Hepatocyte (in vitro differentiated cells): ENCODE measurements at regions not wholly inside any gene's neighbourhood (a gene's known extent, or its start where the extent isn't known, plus 50 kb on each side); places are given as distances from the start of the nearest gene placed in this dataset.
A peak's percentile ranks its signal among the peaks of the same experiment; 100 is the strongest.

ENCODE experiments used
- DNase-seq: peaks from one replicate; pipeline ENCODE4 v3.0.0-alpha.2; 2016; ENCODE audit warnings: low spot score
- H2AFZ ChIP-seq: fragments of 200-600 bp; sonication (generic); 2 replicates; pipeline ENCODE4 v1.6.0; 2016; ENCODE audit warnings: antibody characterized with exemption, mild to moderate bottlenecking
- H3K27ac ChIP-seq: fragments of 200-600 bp; sonication (generic); 2 replicates; pipeline ENCODE4 v1.5.1; 2016; ENCODE audit warnings: mild to moderate bottlenecking
- H3K27me3 ChIP-seq: fragments of 200-600 bp; sonication (generic); 2 replicates; pipeline ENCODE4 v1.6.1; 2016
- H3K36me3 ChIP-seq: fragments of 200-600 bp; sonication (generic); replicated peaks from 2 replicates; pipeline ENCODE4 v1.5.1; 2016; ENCODE audit warnings: low read depth; ENCODE audit not compliant: insufficient read depth
- H3K4me1 ChIP-seq: fragments of 200-600 bp; sonication (generic); 2 replicates; pipeline ENCODE4 v1.5.1; 2016; ENCODE audit warnings: mild to moderate bottlenecking, moderate library complexity; ENCODE audit not compliant: insufficient read depth
- H3K4me2 ChIP-seq: fragments of 200-600 bp; sonication (generic); 2 replicates; pipeline ENCODE4 v1.6.0; 2016
- H3K4me3 ChIP-seq: fragments of 200-600 bp; sonication (generic); 2 replicates; pipeline ENCODE4 v1.5.1; 2016; ENCODE audit warnings: mild to moderate bottlenecking
- H3K79me2 ChIP-seq: fragments of 200-600 bp; sonication (generic); 2 replicates; pipeline ENCODE4 v1.6.0; 2017; ENCODE audit warnings: mild to moderate bottlenecking
- H3K9me2 ChIP-seq: fragments of 200-600 bp; sonication (generic); replicated peaks from 2 replicates; pipeline ENCODE4 v1.6.0; 2017; ENCODE audit warnings: mild to moderate bottlenecking; ENCODE audit not compliant: insufficient read depth
- H3K9me3 ChIP-seq: fragments of 200-600 bp; sonication (generic); 2 replicates; pipeline ENCODE4 v1.5.1; 2016; ENCODE audit warnings: low read depth, mild to moderate bottlenecking
- H4K20me1 ChIP-seq: fragments of 200-600 bp; sonication (generic); 2 replicates; pipeline ENCODE4 v1.6.0; 2016; ENCODE audit warnings: mild to moderate bottlenecking; ENCODE audit not compliant: insufficient read depth, poor library complexity, severe bottlenecking
- EZH2 ChIP-seq: fragments of 200-600 bp; sonication (generic); IDR thresholded peaks from 2 replicates; pipeline ENCODE4 v1.6.1; 2016; ENCODE audit warnings: antibody characterized with exemption, mild to moderate bottlenecking, borderline replicate concordance
- EZH2phosphoT487 ChIP-seq: fragments of 200-600 bp; sonication (generic); IDR thresholded peaks from one replicate; pipeline ENCODE4 v1.6.1; 2018; ENCODE audit warnings: antibody characterized with exemption, mild to moderate bottlenecking, low read depth, moderate library complexity; ENCODE audit not compliant: unreplicated experiment, severe bottlenecking
- WGBS: methylation state at CpG from one replicate; pipeline ENCODE4 v1.1.6; 2016; ENCODE audit warnings: low lambda C conversion rate; ENCODE audit errors: missing lambda C conversion rate; 5-methylcytosine and 5-hydroxymethylcytosine counted together
- TF ChIP-seq, protein P1 (sequence below): fragments of 200-600 bp; sonication (generic); IDR thresholded peaks from 2 replicates; pipeline ENCODE4 v1.5.1; 2016; ENCODE audit warnings: antibody characterized with exemption, mild to moderate bottlenecking; ENCODE audit not compliant: poor library complexity

DNA sequence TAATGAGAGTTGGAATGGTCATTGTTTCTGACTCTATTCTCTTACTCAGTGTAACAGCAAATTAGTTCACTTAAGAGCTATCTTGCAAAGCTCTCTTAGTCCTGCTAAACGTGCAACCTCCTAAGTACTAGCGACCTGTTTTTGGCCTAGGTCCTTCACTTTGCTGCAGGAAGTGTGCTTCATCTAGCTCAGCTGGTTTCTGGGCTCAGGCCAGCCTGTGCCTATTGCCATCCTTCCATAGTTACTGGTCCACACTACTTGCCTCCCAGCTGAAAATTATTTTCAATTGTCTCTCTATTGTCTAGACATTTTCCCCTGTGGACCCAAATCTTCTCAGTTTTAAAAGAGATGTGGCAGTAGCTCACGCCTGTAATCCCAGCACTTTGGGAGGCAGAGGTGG lies 561.3 kb downstream of the FGF9 start:
- WGBS: 90% methylated on average over 3 of the region's 3 CpGs
- no peak overlapping the region for H3K4me2 ChIP-seq
- no peaks in the 10 kb centered on the region for H3K27me3 ChIP-seq
- H3K9me3 ChIP-seq: no peaks in the 10 kb centered on the region
- H3K4me3 ChIP-seq: no peak overlapping the region
- H3K9me2 ChIP-seq: no peaks in the 10 kb centered on the region
- H3K4me1 ChIP-seq: peaks cover 13% of the 10 kb centered on the region
- no peaks in the 10 kb centered on the region for H3K36me3 ChIP-seq
- TF ChIP-seq, protein P1, sequence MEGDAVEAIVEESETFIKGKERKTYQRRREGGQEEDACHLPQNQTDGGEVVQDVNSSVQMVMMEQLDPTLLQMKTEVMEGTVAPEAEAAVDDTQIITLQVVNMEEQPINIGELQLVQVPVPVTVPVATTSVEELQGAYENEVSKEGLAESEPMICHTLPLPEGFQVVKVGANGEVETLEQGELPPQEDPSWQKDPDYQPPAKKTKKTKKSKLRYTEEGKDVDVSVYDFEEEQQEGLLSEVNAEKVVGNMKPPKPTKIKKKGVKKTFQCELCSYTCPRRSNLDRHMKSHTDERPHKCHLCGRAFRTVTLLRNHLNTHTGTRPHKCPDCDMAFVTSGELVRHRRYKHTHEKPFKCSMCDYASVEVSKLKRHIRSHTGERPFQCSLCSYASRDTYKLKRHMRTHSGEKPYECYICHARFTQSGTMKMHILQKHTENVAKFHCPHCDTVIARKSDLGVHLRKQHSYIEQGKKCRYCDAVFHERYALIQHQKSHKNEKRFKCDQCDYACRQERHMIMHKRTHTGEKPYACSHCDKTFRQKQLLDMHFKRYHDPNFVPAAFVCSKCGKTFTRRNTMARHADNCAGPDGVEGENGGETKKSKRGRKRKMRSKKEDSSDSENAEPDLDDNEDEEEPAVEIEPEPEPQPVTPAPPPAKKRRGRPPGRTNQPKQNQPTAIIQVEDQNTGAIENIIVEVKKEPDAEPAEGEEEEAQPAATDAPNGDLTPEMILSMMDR: no peak
- TF ChIP-seq EZH2 (no peak), EZH2phosphoT487 (no peak)
- no peaks in the 10 kb centered on the region for H4K20me1 ChIP-seq
- no peaks in the 10 kb centered on the region for H3K79me2 ChIP-seq
- H2AFZ ChIP-seq: no peak overlapping the region
- no peak overlapping the region for H3K27ac ChIP-seq
- DNase-seq: no peak

DNA sequence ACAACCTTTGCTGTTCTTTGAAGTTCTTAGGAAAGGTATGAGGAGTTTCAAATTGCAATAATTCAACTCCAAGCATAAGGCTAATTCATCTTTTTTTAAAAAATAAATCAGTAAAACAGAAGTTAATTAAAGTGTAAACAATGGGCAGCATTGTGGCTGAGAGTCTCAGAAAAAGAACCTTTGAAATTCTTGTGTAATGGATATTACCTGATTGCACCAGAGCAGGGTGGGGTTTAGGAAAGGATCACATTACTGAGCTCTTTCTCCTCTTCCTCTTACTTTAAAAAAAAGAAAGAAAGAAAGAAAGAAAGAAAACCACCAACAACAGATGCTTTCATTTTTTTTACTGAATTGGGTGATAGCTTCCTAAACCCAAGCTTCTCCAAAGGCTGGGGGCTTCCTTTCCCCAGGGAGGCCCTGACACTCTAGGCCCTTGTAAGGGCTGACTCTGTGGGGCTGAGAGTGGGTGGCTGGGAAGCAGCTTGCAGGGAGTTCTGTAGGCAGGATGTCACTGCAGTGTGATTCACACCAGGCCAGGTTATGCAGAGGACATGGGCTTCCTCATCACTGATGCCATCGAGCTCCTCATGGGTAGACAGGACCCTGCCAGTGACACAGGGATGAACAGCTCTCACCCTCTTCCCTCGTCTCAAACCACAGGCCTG lies 564.5 kb downstream of the FGF9 start:
- peak; percentile 28 for DNase-seq
- WGBS: 43% methylated on average over 2 of the region's 2 CpGs
- peak overlapping the region; percentile 8 for H3K4me2 ChIP-seq

DNA sequence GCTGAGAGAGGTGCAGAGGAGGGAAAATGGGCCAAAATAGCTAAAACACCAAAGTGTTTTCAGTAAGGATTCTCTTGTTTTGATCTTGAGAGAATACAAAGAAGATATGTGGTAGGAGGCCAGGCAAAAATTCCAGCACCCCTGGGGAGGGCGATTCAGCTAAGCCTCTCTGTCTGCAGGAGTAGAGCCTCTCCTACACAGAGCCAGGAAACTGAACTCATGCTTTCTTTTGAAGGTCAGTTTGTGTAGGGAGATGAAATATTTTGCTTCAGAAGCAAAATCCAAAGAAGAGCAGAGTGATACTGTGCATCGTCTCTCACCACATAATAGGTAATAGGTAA lies 565.0 kb downstream of the FGF9 start:
- H2AFZ ChIP-seq: peak overlapping the region; percentile 2
- H3K27me3 ChIP-seq: no peaks in the 10 kb centered on the region
- H3K4me2 ChIP-seq: peak overlapping the region; percentile 8
- H3K9me2 ChIP-seq: no peaks in the 10 kb centered on the region
- H3K79me2 ChIP-seq: no peaks in the 10 kb centered on the region
- DNase-seq: no peak
- H3K27ac ChIP-seq: peak overlapping the region; percentile 54
- no peaks in the 10 kb centered on the region for H4K20me1 ChIP-seq
- H3K36me3 ChIP-seq: no peaks in the 10 kb centered on the region
- H3K9me3 ChIP-seq: no peaks in the 10 kb centered on the region
- peaks cover 15% of the 10 kb centered on the region for H3K4me1 ChIP-seq
- TF ChIP-seq EZH2phosphoT487 (no peak), EZH2 (no peak)
- TF ChIP-seq, protein P1: no peak
- 62% methylated on average over 2 of the region's 2 CpGs for WGBS
- no peak overlapping the region for H3K4me3 ChIP-seq

More for the DNA sequence above, 564.5 kb downstream of the FGF9 start:
- H3K9me2 ChIP-seq: no peaks in the 10 kb centered on the region
- no peaks in the 10 kb centered on the region for H4K20me1 ChIP-seq
- H3K4me1 ChIP-seq: peaks cover 13% of the 10 kb centered on the region
- H3K36me3 ChIP-seq: no peaks in the 10 kb centered on the region
- H2AFZ ChIP-seq: peak overlapping the region; percentile 2
- no peak for TF ChIP-seq EZH2
- TF ChIP-seq, protein P1: no peak
- no peak for TF ChIP-seq EZH2phosphoT487
- H3K27me3 ChIP-seq: no peaks in the 10 kb centered on the region
- H3K27ac ChIP-seq: peak overlapping the region; percentile 54
- H3K9me3 ChIP-seq: no peaks in the 10 kb centered on the region
- H3K4me3 ChIP-seq: no peak overlapping the region
- no peaks in the 10 kb centered on the region for H3K79me2 ChIP-seq

DNA sequence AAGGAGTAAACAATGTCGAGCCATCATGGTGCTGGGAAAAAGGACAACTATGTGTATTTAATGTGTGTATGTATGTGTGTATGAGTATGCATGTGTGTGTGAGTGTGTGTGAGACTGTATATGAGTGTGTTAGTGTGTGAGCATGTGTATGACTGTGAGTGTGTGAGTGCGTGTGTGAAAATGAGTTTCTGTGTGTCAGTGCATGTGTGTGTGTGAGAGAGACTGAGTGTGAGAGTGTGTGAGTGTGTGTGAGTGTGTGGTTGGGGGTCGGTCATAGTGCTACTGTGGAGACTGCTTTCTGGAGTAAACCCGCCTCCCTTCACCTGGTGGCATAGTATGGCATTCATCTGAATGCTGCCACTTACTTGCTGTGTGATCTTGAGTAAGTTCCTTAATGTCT lies 567.4 kb downstream of the FGF9 start:
- Histone ChIP-seq H3K4me1 (peaks cover 17% of the 10 kb centered on the region), H3K27me3 (no peaks in the 10 kb centered on the region), H3K27ac (no peak overlapping the region), H3K36me3 (no peaks in the 10 kb centered on the region), H4K20me1 (no peaks in the 10 kb centered on the region), H3K79me2 (no peaks in the 10 kb centered on the region), H3K4me3 (no peak overlapping the region), H2AFZ (no peak overlapping the region), H3K9me2 (no peaks in the 10 kb centered on the region), H3K9me3 (no peaks in the 10 kb centered on the region), H3K4me2 (no peak overlapping the region)
- DNase-seq: no peak
- 100% methylated on average over 4 of the region's 4 CpGs for WGBS
- TF ChIP-seq EZH2: no peak
